BE2C (cell line): ENCODE measurements at regions not wholly inside any gene's neighbourhood (a gene's known extent, or its start where the extent isn't known, plus 50 kb on each side); places are given as distances from the start of the nearest gene placed in this dataset.

Source experiments
- DNase-seq: peaks from one replicate; pipeline ENCODE4 v3.0.0-alpha.2; 2020
- H3K27me3 ChIP-seq: fragments of 250-450 bp; sonication (Bioruptor Pico); 2 replicates; pipeline ENCODE4 v1.5.1; 2020; ENCODE audit warnings: mild to moderate bottlenecking
- H3K36me3 ChIP-seq: fragments of 250-450 bp; sonication (Bioruptor Pico); 2 replicates; pipeline ENCODE4 v1.5.1; 2020; ENCODE audit warnings: mild to moderate bottlenecking
- H3K4me1 ChIP-seq: fragments of 250-450 bp; sonication (Bioruptor Pico); 2 replicates; pipeline ENCODE4 v1.5.1; 2020
- H3K4me3 ChIP-seq: 2 replicates; pipeline ENCODE4 v1.5.1; 2011; ENCODE audit warnings: low read depth, low read length
- H3K9me3 ChIP-seq: fragments of 250-450 bp; sonication (Bioruptor Pico); 2 replicates; pipeline ENCODE4 v1.5.1; 2020
- CTCF ChIP-seq: IDR thresholded peaks from 2 replicates; pipeline ENCODE4 v1.5.1; 2012; ENCODE audit warnings: mild to moderate bottlenecking, low read depth, low read length

GRCh38 chr13:99900960-99901359 is 70.6 kb downstream of the ZIC5 start:
- Histone ChIP-seq H3K4me1 (no peaks in the 10 kb centered on the region), H3K4me3 (no peak overlapping the region), H3K27me3 (no peaks in the 10 kb centered on the region), H3K36me3 (no peaks in the 10 kb centered on the region), H3K9me3 (no peaks in the 10 kb centered on the region)
- no peak for TF ChIP-seq CTCF
- DNase-seq = no peak

GRCh38 chr13:99898421-99898820 is 73.1 kb downstream of the ZIC5 start:
- Histone ChIP-seq H3K4me3 (no peak overlapping the region), H3K36me3 (no peaks in the 10 kb centered on the region), H3K9me3 (no peaks in the 10 kb centered on the region), H3K27me3 (no peaks in the 10 kb centered on the region), H3K4me1 (no peaks in the 10 kb centered on the region)
- DNase-seq = no peak
- no peak for TF ChIP-seq CTCF

GRCh38 chr13:99897076-99897440 is 74.5 kb downstream of the ZIC5 start:
- Histone ChIP-seq H3K9me3 (no peaks in the 10 kb centered on the region), H3K4me1 (no peaks in the 10 kb centered on the region), H3K4me3 (no peak overlapping the region), H3K27me3 (no peaks in the 10 kb centered on the region), H3K36me3 (no peaks in the 10 kb centered on the region)
- TF ChIP-seq CTCF = no peak
- no peak for DNase-seq

- Histone ChIP-seq H3K9me3 (no peaks in the 10 kb centered on the region), H3K27me3 (no peaks in the 10 kb centered on the region), H3K36me3 (no peaks in the 10 kb centered on the region)
Measured at GRCh38 chr13:99896369-99897075, 75.0 kb downstream of the ZIC5 start.

GRCh38 chr13:99895444-99896368 is 75.9 kb downstream of the ZIC5 start:
- H3K27me3 ChIP-seq = no peaks in the 10 kb centered on the region
- no peak for TF ChIP-seq CTCF
- no peaks in the 10 kb centered on the region for H3K36me3 ChIP-seq
- DNase-seq = no peak
- no peaks in the 10 kb centered on the region for H3K9me3 ChIP-seq
- H3K4me1 ChIP-seq = no peaks in the 10 kb centered on the region
- no peak overlapping the region for H3K4me3 ChIP-seq

More at GRCh38 chr13:99896369-99897075, 75.0 kb downstream of the ZIC5 start:
- DNase-seq = no peak
- Histone ChIP-seq H3K4me1 (no peaks in the 10 kb centered on the region), H3K4me3 (no peak overlapping the region)
- TF ChIP-seq CTCF = no peak
